GM19328 (cell line): ENCODE measurements at regions not wholly inside any gene's neighbourhood (a gene's known extent, or its start where the extent isn't known, plus 50 kb on each side); places are given as distances from the start of the nearest gene placed in this dataset.

Source experiments
- ATAC-seq: cut with Tn5 transposase; IDR thresholded peaks from one replicate; pipeline ENCODE4 v1.9.1; 2021; ENCODE audit warnings: mild to moderate bottlenecking, moderate library complexity; ENCODE audit not compliant: unreplicated experiment

DNA sequence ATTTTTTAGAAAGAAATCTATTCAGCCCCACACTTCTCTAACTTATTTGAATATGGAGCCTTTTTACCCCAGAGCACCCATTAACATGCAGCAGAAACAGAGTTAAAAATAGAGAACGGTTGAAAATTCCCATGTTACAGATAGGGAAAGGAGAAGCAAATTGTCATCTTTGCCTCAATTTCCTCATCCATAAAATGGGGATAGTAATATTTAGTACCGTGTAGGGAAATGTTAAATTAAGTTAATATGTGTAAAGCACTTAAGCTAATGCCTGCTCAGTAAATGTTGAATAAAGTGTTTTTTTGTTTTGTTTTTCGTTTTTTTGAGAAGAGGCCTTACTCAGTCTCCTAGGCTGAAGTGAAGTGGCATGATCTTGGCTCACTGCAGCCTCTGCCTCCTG is 50.3 kb downstream of the NAV1 start:
- no peak for ATAC-seq

DNA sequence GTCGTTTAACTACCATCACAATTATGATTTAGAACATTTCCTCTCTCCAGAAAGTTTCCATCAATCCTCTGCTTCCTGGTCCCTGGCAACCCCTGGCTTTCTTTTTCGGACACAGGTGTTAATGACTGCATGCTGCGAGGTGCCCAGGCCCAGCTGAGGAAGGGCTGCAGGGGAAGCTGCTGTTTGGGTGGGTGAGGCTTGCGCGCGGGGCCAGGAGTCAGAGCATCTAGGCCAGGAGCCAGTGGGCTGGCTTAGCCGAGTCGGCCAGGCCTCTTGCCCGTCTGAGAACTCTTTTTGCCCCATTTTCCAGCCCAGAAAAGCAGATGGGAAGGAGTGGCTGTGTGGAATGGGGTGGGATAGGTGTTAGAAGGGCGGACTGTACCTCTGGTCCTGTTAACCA is 51.5 kb downstream of the NAV1 start:
- no peak for ATAC-seq

DNA sequence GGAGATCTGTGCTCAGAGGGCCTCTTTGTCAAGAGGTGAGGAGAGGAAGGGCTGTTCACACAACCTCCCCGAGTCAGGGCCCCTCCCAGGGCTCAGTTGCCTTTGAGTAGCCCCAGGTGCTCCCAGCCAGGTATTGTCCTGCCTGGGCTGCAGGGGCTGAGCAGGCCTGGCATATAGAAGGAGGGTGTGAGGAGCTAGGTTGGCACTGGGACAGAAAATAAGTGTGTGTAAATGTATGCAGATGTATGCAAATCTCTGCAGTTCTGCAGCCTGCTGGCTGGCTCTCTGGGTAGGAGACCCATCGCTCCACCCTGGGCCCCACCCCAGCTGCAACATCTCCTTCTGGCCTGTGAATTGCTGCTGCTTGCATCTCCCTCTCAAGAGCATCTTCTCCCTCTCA is 52.4 kb downstream of the NAV1 start:
- ATAC-seq, result no peak

DNA sequence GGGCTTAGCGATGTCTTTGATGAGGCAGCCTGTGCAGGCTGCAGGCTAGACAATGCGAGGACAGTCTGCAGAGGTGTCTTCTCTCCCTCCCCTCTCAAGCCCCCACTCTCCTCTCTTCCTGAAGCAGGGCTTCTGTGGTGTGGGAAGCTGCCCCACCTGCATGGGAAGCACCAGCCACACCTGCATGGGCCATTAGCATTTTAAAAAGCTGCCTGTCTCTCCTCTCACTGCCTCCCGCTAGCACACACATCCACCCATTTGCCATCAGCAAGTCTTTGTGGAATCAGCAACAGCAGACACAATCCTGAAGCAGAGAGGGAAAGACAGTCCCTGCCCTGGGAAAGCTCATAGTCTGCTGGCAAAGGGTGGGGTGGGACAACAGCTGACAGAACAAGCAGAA is 53.1 kb downstream of the NAV1 start:
- ATAC-seq, result no peak

DNA sequence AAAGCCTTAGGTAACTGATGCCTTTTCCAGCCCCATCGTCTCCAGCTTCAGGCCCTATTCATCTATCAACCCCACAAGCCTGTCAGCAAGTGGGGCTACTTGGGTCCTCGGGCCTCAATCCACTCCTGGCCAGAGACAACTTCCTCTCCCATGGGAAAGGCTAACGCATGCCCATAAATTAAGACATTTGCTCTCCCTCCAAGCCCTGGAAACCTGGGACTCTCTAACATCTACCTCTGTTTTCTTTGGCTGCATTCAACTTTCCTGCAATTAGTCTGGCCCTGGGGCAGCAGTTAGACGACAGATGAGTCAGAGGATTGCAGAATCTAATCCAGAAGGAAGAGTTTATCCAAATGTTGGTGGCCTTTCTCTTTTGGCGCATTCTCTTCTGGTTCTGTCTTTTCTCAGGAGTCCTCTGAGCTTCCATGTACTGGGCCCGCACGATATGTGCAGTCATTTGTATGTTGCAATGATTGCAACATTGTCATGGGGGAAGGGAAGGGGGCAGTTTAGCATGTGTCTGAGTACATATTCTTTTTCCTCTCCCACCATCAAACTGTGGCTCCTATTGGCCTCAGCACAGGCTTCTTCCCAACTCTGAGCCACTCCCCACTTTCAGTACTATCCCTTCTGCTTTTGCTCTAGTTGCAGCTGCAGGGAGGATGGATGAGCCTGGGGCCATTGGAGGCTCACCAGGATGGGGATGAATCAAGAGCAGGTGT is 54.4 kb downstream of the NAV1 start:
- ATAC-seq, result no peak

DNA sequence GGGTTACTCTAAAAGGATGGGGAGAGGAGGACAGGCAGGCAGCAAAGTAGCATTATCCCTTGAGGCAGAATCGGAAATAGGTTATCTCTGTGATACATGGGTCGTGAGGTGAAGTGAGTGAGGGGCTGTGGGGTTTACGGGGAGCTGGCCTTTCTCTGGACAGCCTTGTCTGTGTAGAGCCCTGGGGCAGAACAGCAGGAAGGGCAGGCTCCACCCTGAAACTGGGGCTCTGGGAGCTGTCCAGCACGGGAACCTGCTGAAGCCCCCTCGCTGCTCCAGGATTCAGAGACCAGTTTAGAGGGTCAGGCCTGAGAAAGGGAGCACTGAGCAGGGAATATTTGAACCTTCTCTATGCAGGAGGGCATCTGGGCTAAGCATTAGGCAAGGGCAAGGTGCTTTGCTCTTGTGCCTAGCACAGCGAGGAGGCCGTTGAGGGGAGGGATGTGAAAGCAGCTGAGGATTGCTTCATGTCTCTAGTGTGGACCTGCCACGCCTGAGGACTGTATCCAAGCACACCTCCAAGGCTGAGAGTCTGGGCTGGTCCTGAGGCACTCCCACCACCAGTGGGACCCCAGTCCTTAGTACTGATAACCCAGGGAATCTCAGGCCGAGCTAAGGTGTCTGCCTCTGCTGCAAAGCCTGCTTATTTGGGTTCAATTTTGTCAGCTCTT is 55.8 kb downstream of the NAV1 start:
- no peak for ATAC-seq

DNA sequence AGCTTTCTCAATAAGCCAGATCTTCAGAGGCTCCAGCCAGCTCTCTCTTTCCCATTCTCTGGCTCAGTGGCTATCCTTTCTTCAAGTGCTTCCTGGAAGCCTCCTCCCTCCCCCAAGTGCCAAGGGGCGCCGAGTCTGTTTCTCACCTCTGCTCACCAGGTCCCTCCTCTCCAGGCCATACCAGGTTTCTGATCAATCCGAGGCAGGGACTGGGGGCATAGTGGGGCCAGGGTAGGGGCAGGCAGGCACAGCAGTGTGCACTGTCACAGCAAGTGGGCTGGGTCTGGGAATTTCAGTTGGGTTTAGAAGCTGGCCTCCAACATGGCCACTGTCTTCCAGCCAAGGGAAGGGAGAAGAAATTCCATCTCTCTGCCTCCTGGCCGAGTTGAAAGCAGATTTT is 56.5 kb downstream of the NAV1 start:
- no peak for ATAC-seq

DNA sequence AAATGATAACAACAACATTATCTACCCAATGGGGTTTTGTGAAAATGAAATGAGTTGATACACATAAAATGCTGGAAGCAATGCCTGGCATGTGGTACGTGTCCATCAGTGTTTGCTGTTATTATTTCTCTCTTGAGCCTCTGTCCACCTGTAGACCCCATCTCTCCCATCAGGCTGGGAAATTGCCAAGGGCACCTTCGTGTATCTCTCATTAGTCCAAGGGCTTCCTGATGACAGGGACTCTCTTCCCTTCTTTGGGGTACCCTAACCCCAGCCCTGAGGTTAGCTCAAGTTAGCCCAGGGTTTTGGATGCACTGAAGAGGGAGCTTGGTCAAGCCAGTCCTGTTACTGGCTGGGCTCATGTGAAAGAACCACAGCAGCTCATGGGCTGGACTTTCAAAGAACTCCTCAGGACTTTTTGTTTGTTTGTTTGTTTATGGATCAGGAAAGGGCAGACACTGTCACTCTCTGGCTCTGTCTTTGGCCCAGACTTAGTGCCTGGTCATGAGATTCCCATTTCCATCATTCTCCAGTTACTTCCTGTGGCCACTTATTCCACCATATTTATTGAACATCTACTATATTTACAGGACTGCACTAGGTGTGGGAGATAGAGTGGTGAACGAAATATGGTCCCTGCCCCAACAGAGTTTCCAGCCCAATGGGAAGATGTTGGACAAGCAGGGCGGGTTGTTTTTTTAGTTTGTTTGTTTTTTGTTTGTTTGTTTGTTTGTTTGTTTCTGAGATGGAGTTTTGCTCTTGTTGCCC is 57.4 kb downstream of the NAV1 start:
- ATAC-seq, result no peak

DNA sequence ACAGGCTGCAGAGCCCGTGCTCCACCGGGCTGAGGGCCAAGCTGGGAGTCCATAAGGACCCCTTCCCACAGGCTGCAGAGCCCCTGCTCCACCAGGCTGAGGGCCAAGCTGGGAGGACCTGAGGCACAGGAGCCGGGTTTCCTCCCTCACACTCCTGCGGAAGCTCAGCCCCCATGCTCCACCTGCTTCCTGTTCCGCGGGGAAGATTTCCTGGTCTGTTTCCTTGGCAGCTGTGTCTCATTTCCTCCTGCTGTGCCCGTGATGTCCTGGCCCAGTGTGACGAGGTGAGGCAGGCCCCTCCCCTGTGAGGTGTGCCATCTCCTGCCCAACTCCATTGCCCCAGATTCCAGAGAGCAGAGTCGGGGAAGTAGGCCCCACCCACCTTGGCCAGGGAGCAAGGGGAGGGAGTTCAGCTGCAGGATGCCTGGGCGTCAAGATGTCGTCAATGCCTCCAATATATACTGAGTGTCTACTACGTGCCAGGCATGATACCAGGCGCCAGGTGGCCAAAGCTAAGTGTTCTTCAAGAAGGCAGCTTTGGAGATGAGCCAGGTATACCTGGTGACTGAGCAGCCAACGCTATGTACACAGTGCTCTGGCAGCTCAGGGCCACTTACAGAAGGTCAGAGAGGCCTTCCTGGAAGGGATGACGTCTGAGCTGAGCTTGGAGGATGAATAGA is 58.8 kb downstream of the NAV1 start:
- ATAC-seq, result no peak

DNA sequence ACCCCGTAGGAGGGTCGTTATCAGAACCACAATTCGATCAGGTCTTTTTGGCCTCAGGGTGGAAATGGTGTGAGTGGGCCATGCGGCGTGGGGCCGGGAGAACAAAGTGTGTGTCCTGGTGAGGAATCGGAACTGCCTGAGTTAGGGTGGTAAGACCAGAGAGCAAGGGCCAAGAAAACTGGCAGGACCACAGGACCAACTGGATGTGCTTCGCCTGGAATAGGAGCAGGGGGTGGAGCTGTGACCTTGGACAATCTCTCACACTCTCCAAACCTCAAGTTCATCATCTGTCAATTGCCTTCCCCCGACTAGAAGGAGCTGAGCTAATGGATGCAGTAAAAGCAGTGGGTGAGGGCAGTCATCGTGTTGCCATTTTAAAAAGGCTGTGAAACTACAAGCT is 59.5 kb downstream of the NAV1 start:
- ATAC-seq, result no peak

DNA sequence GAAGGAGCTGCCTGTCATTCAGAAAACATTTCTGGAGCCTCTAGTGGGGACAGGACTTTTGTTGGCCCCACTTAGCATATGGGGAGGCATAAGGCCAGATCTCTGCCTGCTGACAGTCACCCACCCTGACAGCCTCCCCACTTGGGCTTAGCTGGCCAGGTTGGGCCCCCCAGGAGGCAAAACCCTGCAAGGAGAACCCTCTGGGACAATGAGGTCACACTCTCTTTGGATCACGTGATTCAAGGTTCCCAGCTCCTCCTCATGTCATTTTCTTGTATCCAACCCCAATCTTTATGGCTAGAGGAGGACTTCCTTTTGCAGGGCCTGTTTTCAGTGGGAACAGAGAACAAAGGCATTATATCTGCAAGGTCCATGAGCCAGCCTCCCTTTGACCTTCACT is 60.0 kb downstream of the NAV1 start:
- ATAC-seq, result no peak

DNA sequence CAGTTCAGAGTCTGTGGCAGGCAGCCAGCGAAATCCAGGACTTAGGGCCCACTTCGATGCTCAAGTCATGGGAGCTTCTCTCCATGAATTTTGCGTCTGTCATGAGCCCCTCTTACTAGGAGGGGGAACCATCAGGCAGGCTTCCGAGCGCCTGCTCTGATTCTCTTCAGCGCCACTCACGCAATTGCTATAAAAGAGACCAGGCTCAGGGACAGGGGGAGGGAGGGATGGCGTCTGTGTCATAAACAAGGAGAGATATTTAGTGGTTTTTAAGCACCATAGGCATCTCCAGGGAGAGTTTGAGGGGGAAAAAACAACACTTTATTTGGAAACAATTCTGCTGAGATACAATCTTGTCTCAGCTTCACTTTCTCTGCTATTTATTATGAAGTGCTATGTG is 60.6 kb downstream of the NAV1 start:
- ATAC-seq, result no peak

DNA sequence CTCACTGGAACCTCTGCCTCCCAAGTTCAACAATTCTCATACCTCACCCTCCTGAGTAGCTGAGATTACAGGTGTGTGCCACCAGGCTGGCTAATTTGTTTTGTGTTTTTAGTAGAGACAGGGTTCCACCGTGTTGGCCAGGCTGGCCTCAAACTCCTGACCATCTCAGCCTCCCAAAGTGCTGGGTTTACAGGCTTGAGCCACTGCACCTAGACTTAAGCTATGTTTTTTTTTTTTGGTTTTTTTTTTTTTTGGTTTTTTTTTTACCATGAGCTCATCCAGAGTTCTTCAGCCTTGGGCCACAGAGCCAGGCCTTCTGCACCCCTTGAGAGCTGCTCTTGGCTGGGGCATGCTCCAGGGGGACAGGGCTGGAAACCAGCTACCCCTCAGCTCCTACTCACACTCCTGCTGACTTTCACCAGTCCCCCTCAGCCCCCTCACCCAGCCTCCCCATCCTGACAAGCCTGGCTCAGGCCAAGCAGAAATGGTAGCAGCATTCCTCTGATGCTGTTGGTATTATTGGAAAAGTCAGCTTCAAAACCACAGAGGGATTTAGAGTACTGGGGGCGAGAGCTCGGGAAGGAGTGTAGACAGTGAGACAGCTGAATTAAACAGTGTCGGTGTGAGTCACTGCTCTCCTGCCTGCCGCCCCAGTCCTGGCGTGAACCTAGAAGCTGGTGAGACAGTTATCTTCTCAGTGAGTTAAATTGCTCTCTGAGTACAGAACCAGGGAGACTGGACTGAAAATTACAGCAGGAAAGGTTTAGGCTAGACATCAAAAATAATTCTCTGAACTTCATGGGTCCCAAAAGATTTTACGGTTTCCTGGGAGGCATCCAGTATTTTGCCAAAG is 63.7 kb downstream of the NAV1 start:
- ATAC-seq, result no peak

DNA sequence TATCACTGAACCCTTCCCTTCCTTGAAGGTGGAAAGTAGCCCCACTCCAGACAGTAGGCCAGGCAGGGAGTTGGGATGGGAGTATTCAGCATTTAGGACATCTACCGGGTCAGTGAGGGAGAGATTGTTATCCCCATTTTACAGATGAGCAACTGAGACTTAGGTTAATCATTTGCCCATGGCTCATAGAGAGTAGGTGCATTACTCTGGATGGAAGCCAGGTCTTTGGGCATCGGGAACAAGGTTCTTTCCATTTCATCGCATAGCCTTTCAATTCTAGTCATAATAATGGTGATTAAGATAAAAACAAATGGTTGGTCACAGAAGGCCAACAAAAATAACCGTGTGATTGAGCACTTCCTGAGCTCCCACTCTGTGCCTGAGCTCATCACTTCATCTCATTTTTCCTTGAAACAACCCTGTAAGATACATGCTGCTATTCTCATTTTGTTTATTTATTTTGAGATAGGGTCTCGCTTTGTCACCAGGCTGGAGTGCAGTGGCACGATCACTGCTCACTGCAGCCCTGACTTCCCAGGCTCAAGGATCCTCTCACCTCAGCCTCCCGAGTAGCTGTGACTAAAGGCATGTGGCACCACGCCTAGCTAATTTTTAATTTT is 64.8 kb downstream of the NAV1 start:
- ATAC-seq, result no peak

DNA sequence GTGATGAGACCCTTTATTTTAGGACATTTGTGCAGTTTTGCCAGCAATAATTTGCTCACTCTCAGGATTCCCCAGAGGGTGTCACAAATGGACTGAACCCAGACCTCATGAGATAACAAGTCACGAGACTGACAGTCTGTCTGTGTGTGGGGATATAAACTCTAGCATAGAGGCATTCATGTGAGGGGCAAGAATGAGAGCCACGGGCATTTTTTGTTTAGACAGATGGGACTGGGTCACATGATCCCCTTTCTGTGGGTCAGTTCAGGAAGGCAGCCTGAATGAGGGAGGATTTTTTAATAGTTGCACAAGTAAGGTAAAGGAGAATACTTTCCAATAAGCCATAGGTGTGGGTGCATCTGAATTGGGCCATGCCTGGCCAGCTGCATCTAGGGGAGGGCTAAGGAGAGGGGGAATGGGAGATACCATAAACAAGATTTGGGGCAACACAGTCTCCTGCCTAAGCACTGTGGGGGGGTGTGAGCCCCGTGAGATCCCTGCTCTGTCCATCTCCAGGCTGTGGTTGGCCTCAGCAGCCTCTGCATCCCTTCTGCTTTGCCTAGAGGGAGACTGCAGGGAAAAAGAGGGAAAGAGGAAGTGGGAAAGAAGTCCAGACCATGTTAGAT is 66.6 kb downstream of the NAV1 start:
- ATAC-seq, result no peak

DNA sequence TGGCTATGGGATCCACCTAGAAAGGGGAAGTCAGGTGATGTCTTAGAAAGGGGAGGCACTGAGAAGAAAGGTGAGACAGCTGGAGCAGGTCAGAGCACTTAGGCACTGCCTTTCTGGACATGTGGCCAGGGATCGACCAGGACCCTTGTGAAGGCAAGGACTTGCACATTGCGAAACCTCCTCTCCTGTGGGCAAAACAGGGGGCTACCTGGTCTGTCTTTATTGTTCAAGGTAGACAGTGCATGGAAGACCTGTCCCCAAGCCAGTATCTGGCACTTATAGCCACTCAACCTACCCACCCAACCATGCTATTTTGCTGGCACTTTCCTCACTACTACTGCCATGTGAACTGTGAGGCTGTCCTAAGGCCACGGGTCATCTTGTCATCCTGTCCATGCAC is 67.2 kb downstream of the NAV1 start:
- ATAC-seq, result no peak

DNA sequence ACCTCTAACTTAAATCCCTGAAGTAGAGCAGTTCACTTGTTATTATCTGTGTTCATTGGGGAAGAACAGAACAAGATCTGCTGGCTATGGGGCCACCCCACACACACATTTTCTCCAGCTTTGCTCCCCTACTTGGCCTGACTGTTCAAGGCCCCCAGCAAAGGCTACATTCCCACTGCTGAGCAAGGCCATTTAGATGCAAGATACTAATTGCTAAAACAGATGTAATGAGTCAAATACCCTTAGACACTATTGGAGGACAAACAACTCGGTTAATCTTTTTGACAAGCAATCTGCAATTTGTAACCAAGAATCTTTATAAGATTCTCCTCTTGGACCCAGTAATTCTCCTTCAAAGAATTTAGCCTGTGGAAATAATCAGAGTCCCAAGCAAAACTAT is 67.7 kb downstream of the NAV1 start:
- no peak for ATAC-seq

DNA sequence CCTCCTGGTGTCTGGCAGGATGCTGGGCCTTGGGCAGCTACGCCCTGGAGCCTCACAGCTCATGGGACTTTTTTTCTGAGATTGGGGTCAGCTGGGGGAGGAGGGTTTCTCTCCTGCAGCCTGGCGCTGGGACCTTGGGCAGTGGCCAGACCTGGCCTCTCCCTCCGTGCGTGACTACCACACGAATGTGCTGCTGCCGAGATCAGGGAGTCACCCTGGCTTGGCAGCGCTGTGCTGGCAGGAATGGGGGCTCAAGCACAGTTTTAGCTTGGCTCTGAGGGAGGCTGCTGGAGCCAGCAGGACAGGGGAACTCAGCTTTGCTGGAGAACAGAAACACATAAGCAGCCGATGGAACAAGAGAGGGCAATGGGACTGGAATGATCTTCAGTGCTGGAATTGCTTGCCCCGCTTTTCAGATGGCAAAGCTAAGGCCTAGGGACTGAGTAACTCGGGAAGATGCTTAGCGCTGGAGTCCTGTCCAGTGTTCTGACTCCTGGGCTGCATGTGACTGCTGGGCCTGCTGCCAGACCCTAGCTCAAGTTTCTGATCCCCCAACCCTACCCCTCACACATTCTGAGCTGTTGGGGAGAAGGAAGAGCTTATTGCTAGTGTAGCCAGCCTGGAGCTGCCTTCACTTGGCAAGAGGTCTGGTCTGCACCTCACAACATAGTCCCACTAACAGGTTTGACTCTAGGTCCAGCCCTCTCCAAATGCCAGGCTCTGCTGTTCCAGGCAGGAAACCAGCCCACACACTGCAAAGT is 69.9 kb downstream of the NAV1 start:
- no peak for ATAC-seq
